B cell (primary cell): ENCODE measurements at regions not wholly inside any gene's neighbourhood (a gene's known extent, or its start where the extent isn't known, plus 50 kb on each side); places are given as distances from the start of the nearest gene placed in this dataset.

ENCODE experiments used
- ATAC-seq: fragments of 200-7000 bp; cut with Tn5 transposase; one replicate; pipeline ENCODE4 v1.10.0; 2021; ENCODE audit warnings: low read depth, mild to moderate bottlenecking, moderate number of reproducible peaks, moderate library complexity
- CTCF ChIA-PET: fragments of 350-600 bp; sonication (Branson Sonifier 250); formaldehyde crosslinking; loops from one replicate; lab custom pipeline; 2021; ENCODE audit warnings: antibody characterized with exemption, inconsistent platforms; lab: Charles Lee
- POLR2A ChIA-PET: fragments of 350-600 bp; sonication (Branson Sonifier 250); formaldehyde crosslinking; loops from one replicate; lab custom pipeline; 2021; ENCODE audit warnings: antibody characterized with exemption; lab: Charles Lee
- DNase-seq: peaks from one replicate; pipeline ENCODE4 v3.0.0; 2013
- H2AFZ ChIP-seq: 2 replicates; pipeline ENCODE4 v1.6.1; 2012; ENCODE audit warnings: mild to moderate bottlenecking, low read depth, low read length; ENCODE audit not compliant: insufficient read depth, poor library complexity, severe bottlenecking
- H3K27ac ChIP-seq, 2 donors: 1 replicate in 1 of 2; 2 replicates in 1 of 2; pipeline ENCODE4 v1.5.1; 2012 to 2013; ENCODE audit warnings: low read length in 2 of 2, mild to moderate bottlenecking in 2 of 2, moderate library complexity in 1 of 2
- H3K27me3 ChIP-seq, 4 experiments: fragments of 200-600 bp in 1 of 4; sonication (generic) in 1 of 4; replicated peaks in 1 of 4; 1 replicate in 2 of 4; 2 replicates in 2 of 4; pipeline versions ENCODE4 v1.6.1 to v1.7.0; 2013 to 2016; ENCODE audit warnings: low read length in 3 of 4, mild to moderate bottlenecking in 2 of 4, mixed read lengths in 1 of 4, moderate library complexity in 1 of 4; ENCODE audit not compliant: insufficient read depth in 4 of 4, control insufficient read depth in 3 of 4; ENCODE audit errors: control extremely low read depth in 1 of 4
- H3K36me3 ChIP-seq, 2 experiments: replicated peaks in 1 of 2; 1 replicate in 1 of 2; 2 replicates in 1 of 2; pipeline versions ENCODE4 v1.6.1 to v1.7.1; 2013; ENCODE audit warnings: low read length in 1 of 2; ENCODE audit not compliant: insufficient read depth in 2 of 2, control insufficient read depth in 1 of 2; ENCODE audit errors: control extremely low read depth in 1 of 2, extremely low read depth in 1 of 2
- H3K4me1 ChIP-seq, 2 donors: fragments of 200-600 bp in 1 of 2; sonication (generic) in 1 of 2; 1 replicate in 1 of 2; 2 replicates in 1 of 2; pipeline versions ENCODE4 v1.5.1 to v1.6.1; 2013 to 2017; ENCODE audit warnings: low read length in 2 of 2; ENCODE audit not compliant: control insufficient read depth in 2 of 2, insufficient read depth in 2 of 2
- H3K4me2 ChIP-seq: replicated peaks from 2 replicates; pipeline ENCODE3; 2012; ENCODE audit warnings: mild to moderate bottlenecking, low read depth, low read length; ENCODE audit not compliant: poor library complexity, severe bottlenecking
- H3K4me3 ChIP-seq, 5 experiments: fragments of 200-600 bp in 1 of 5; sonication (generic) in 1 of 5; 1 replicate in 3 of 5; 2 replicates in 2 of 5; pipeline versions ENCODE4 v1.5.1 to v1.7.0; 2011 to 2016; ENCODE audit warnings: low read length in 4 of 5, mild to moderate bottlenecking in 4 of 5, low read depth in 2 of 5, control low read depth in 1 of 5, moderate library complexity in 1 of 5; ENCODE audit not compliant: insufficient read depth in 1 of 5; ENCODE audit errors: control extremely low read depth in 1 of 5, extremely low read depth in 1 of 5
- H3K79me2 ChIP-seq: fragments of 200-600 bp; sonication (generic); one replicate; pipeline ENCODE4 v1.6.0; 2016; ENCODE audit warnings: low read length; ENCODE audit not compliant: control insufficient read depth, insufficient read depth
- H3K9ac ChIP-seq: fragments of 200-600 bp; sonication (generic); 2 replicates; pipeline ENCODE4 v1.6.1; 2017; ENCODE audit warnings: mild to moderate bottlenecking, low read length, moderate library complexity
- H3K9me3 ChIP-seq, 3 donors: one replicate each; pipeline versions ENCODE4 v1.6.1 to v1.7.1; 2013; ENCODE audit warnings: low read length in 2 of 3; ENCODE audit not compliant: control insufficient read depth in 2 of 3, insufficient read depth in 1 of 3; ENCODE audit errors: control extremely low read depth in 1 of 3
- H4K20me1 ChIP-seq: 2 replicates; pipeline ENCODE4 v1.6.0; 2012; ENCODE audit warnings: mild to moderate bottlenecking, low read length; ENCODE audit not compliant: insufficient read depth, control insufficient read depth, poor library complexity, severe bottlenecking
- H3K27ac Mint-ChIP-seq: one replicate; pipeline ENCODE4 v1.8.0; 2021; ENCODE audit warnings: mixed read lengths
- H3K27me3 Mint-ChIP-seq: one replicate; pipeline ENCODE4 v1.8.0; 2021; ENCODE audit warnings: mixed read lengths
- H3K4me1 Mint-ChIP-seq: one replicate; pipeline ENCODE4 v1.8.0; 2021; ENCODE audit warnings: mixed read lengths
- H3K4me3 Mint-ChIP-seq: one replicate; pipeline ENCODE4 v1.8.0; 2021; ENCODE audit warnings: mixed read lengths
- H3K9me3 Mint-ChIP-seq: one replicate; pipeline ENCODE4 v1.8.0; 2022; ENCODE audit warnings: mixed read lengths; ENCODE audit not compliant: insufficient read depth
- CTCF ChIP-seq: fragments of 200-600 bp; IDR thresholded peaks from one replicate; pipeline ENCODE4 v1.8.0; 2022; ENCODE audit warnings: antibody characterized with exemption, mild to moderate bottlenecking
- EZH2 ChIP-seq: IDR thresholded peaks from 2 replicates; pipeline ENCODE4 v1.6.1; 2012; ENCODE audit warnings: borderline replicate concordance, low read depth, mild to moderate bottlenecking, moderate library complexity, low read length; ENCODE audit not compliant: insufficient read depth, poor library complexity, severe bottlenecking
- WGBS: methylation state at CpG from one replicate; pipeline ENCODE4 v1.1.5; 2013; ENCODE audit warnings: missing lambda C conversion rate; ENCODE audit not compliant: insufficient coverage; 5-methylcytosine and 5-hydroxymethylcytosine counted together
- intact Hi-C: fragments of 100-400 bp; cut with micrococcal nuclease; formaldehyde crosslinking; loops from one replicate; pipeline ENCODE4 v1.10.0; 2022

GRCh38 chr15:89034305-89034704, 54.0 kb upstream of the ABHD2 start:
- Histone ChIP-seq H2AFZ (no peak overlapping the region), H3K27me3 (peaks cover 0 to 4% (median 0%) of the 10 kb centered on the region in 4 experiments), H3K4me2 (no peak overlapping the region), H3K9me3 (peaks cover 0 to 11% (median 0%) of the 10 kb centered on the region in 3 donors), H3K79me2 (no peaks in the 10 kb centered on the region), H4K20me1 (no peaks in the 10 kb centered on the region), H3K36me3 (no peaks in the 10 kb centered on the region), H3K4me1 (no peaks in the 10 kb centered on the region), H3K27ac (no peak overlapping the region), H3K4me3 (no peak overlapping the region), H3K9ac (no peak overlapping the region)
- Mint-ChIP-seq H3K27ac (no peak overlapping the region), H3K9me3 (no peaks in the 10 kb centered on the region), H3K4me3 (no peak overlapping the region), H3K4me1 (peaks cover 3% of the 10 kb centered on the region), H3K27me3 (peaks cover 26% of the 10 kb centered on the region)
- WGBS: no CpG with 5 or more reads among the region's 4 CpGs
- POLR2A ChIA-PET: no interaction called here
- intact Hi-C loops: no loop called here
- ATAC-seq: no peak
- DNase-seq: no peak
- CTCF ChIA-PET: no interaction called here
- TF ChIP-seq EZH2 (no peak), CTCF (no peak)

GRCh38 chr15:89035150-89035549, 53.1 kb upstream of the ABHD2 start:
- WGBS: no CpG with 5 or more reads among the region's 2 CpGs
- H3K79me2 ChIP-seq: no peaks in the 10 kb centered on the region
- Mint-ChIP-seq H3K27ac (no peak overlapping the region), H3K4me1 (peaks cover 3% of the 10 kb centered on the region), H3K9me3 (no peaks in the 10 kb centered on the region), H3K4me3 (no peak overlapping the region), H3K27me3 (peaks cover 26% of the 10 kb centered on the region)
- ChIA-PET CTCF (no interaction called here), POLR2A (no interaction called here)
- ATAC-seq: no peak
- TF ChIP-seq CTCF (no peak), EZH2 (no peak)
- no peak overlapping the region for H3K4me2 ChIP-seq
- no peak overlapping the region for H3K4me3 ChIP-seq
- H3K4me1 ChIP-seq: no peaks in the 10 kb centered on the region
- H3K27ac ChIP-seq: no peak overlapping the region
- no peak overlapping the region for H2AFZ ChIP-seq
- H3K36me3 ChIP-seq: no peaks in the 10 kb centered on the region
- H3K27me3 ChIP-seq: peaks cover 0 to 4% (median 0%) of the 10 kb centered on the region in 4 experiments
- no peaks in the 10 kb centered on the region for H4K20me1 ChIP-seq
- intact Hi-C loops: no loop called here
- DNase-seq: no peak
- H3K9me3 ChIP-seq: peaks cover 0 to 11% (median 0%) of the 10 kb centered on the region in 3 donors
- H3K9ac ChIP-seq: no peak overlapping the region
